NCI-H510A treated with DMSO at 0.1 percent for 48 hours (cell line): ENCODE measurements at regions not wholly inside any gene's neighbourhood (a gene's known extent, or its start where the extent isn't known, plus 50 kb on each side); places are given as distances from the start of the nearest gene placed in this dataset.
A peak's percentile ranks its signal among the peaks of the same experiment; 100 is the strongest.

Experiments used
- DNase-seq: peaks from one replicate; lab custom pipeline; 2025; lab: John Stamatoyannopoulos, UW

DNA sequence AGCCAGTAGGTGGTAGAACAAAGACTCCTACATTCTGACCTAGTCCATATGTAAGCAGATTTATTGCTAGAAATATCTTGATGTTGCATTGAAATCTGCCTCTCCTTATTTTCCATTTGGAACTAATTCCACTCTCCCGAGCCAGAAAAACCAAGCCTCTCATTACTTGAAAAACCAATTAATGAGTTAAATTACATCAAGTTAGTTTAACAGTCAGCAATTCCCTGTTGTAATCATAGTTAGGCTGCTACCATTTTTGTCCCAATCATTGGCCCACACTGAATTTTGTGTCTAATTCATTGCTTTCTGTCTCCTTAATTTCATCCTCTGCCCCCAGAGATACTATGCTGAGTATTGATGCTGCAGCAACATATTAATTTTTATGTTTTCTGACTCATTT, 168.3 kb upstream of the TNP1 start:
- no peak for DNase-seq

DNA sequence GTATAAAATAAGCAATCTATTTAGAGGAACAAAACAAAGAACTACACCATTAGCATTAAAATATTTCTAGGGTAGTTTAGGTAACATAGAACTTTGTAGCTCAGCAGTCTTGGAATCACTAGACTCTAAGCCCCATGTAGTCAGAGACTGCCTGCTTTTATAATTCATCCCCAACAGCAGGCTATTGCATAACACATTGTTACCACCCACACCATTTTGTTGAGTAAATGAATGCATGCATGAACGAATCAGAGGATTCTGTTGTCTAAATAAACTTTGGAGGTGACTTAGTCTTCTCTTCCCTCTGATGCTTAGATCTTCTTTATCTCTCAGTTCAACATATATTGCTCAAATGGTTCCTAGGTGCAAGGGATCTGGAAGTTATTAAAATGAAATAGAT, 167.6 kb upstream of the TNP1 start:
- no peak for DNase-seq

GRCh38 chr2:217026569-217026968, 166.7 kb upstream of the TNP1 start:
- no peak for DNase-seq

- DNase-seq = no peak
Measured at GRCh38 chr2:217026161-217026560, 166.3 kb upstream of the TNP1 start.

DNA sequence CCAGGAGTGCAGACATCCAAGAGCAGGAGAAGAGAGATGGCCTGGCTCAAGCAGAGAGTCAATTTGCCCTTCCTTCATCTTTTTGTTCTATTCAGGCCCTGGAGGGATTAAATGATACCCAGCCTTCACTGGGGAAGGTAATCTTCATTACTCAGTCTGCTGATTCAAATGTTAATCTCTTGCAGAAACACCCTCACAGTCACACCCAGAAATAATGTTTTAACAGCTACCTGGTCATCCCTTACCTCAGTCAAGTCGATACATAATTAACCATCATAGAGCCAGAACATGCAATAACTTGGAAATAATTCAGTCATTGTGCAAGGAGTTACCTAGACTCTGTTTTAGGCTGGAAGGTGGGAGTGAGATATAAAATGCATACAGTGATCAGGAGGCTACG, 163.7 kb upstream of the TNP1 start:
- no peak for DNase-seq

DNA sequence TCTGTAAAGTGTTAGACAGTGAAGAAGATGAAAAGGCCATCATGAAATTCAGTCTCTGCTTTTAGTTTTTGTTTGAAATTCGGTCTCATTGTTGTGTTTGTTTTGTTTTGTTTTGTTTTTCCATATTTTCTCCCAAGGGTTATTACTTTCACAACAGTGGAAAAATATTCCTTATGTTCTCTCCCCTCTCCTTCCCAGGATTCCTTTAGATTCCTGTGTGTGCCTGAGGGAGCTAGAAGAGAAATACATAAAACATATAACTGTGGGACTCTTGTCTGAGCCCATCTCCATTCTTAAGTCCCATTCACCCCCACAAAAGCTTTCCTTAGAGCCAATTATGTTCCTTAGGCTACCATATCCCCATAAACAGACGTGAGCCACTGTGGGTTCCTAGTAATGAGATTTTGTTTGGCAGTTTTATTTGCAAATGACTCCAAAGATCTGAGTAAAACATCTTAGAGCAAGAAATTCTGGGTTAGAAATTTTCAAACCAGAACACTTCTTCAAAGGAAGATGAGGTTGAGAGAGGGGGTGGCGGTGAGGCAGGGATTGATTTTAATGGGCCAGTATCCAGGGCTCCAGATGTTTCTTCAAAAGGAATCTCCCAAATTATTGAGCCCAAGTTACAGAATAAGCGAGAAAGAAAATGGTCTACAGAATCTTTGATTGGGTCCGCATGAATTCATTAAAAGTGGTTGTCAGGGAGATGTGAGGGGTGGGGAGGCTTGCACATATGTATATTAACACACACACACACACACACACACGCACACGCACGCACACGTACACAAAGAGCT, 157.8 kb upstream of the TNP1 start:
- no peak for DNase-seq

DNA sequence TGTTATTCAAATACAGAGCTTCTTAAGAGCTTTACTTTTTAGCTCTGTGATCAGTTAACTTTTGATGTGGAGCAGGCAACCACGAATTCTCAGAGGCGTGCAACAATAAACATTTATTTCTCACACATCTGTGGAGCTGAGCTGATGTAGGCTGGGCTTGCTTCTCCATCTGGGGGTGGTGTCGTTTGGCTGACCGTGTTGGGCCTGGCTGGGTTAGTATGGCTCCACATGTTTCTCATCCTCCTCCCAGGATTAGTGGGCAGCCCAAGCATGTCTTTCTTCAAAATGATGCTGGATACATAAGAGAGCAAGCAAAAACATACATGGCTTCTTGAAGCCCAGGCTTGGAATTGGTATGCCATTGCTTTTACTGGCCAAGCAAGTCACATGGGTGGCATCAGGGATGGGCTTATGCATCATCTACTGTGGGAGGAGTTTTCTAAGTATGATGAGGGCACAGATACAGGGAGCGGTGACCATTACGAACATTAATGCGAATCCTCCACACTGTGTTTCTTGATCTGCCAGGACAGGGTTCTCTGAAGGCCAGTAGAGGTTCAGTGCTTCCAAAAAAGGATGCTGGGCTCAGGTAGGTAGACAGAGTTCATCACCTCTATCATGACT, 157.0 kb upstream of the TNP1 start:
- no peak for DNase-seq

GRCh38 chr2:217014328-217015105, 154.7 kb upstream of the TNP1 start:
- peak; percentile 23 for DNase-seq

DNA sequence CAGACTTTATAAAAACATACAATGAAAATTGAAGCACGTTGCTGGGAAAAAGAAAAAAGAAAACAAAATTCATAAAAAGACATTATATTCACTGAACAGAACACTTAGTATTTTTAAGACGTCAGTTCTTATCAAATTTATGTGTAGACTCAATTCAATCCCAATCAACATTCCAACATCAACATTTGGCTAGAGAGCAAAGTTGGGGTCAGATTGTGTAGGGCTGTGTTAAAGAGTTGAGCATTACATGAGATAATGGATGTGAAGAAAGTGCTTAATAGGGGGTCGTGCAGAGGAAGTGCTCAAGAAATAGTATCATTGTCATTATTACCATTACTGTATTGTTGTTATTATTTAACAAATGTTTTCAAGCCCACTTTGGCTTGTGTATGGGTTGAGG, 154.1 kb upstream of the TNP1 start:
- no peak for DNase-seq

DNA sequence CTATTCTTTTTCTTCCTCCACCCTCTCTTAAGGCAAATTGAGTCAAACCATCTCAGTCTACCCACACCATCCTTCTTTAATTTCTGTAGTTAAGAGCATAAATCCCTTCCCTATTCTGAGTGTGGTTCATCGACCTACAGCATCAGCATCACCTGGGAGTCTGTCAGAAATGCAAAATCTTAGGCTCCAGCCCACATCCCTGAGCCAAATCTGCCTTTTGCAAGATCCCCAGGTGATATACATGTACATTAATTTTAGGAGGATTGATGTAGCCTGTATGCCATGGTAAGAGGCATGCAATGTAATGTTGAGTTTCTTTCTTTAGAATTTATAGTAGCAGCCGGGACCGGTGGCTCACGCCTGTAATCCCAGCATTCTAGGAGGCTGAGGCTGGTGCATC, 151.7 kb upstream of the TNP1 start:
- no peak for DNase-seq

GRCh38 chr2:217010173-217010572, 150.3 kb upstream of the TNP1 start:
- DNase-seq = peak; percentile 17

- DNase-seq = no peak
Measured at GRCh38 chr2:217008794-217009193, 148.9 kb upstream of the TNP1 start.

DNA sequence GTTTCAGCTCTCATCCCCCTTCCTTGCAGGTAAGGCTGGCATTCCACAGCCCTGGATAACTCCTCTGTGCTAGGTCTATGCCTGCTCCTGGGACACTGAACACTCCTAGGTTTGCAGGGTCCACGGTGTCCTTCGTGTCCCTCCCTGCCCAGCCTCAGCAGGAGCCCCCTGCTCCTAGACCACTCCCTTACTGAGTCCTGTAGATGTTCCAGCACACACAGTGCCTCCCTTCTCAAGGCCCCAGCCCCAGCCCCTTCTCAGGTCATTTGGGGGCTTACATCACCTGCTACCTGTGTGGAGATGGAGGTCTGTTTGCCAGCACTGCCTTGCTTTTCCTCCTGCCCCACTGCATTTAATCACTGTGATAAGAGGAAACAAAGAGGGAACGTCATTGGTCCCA, 146.4 kb upstream of the TNP1 start:
- no peak for DNase-seq

- DNase-seq = no peak
Measured at GRCh38 chr2:217004656-217005055, 144.8 kb upstream of the TNP1 start.

GRCh38 chr2:217001740-217002139, 141.9 kb upstream of the TNP1 start:
- no peak for DNase-seq

DNA sequence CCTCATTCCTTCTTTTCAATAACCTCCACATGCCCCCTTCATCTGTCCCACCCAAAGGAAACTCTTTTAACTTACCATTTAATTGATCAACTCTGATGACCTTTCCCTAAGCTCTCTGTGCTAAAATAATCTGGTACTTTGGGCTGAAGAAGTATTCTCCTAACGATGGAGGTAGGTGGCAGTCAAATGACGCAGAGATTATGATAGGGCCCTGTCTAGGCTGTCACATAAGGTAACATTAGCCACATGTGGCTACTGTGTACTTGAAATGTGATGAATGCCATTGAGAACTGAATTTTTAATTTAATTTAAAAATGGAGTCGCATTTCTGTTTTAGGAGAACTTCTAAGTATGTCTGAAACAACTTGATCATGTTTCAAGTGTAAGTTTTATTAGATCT, 140.5 kb upstream of the TNP1 start:
- DNase-seq = peak; percentile 18

DNA sequence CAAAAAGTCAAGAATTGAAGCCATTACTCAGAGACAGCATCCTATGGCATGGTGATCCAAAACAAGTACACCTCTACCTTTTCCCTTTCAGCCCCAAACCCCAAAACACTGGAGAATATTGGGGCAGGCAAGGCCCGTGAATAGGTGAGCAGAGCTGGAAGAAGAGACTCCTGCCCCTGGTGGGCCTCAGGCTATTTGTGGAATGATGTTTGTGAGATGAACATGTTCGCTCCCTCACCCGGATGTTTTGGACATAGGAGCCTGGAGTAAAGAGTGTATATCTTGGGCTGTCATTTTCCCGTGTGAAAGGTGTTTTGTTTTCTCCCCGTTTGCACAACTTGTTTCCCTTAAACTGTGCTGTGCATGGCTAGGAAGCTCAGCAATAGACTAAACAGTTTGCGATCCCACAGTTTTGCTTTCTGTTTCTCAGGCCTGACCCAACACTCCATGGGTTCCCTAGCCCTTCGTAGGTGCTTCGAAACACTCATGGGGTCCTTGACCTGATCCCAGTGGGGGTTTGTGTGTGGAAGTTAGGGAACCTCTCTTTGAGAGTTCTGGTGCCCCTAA, 136.5 kb upstream of the TNP1 start:
- no peak for DNase-seq

GRCh38 chr2:216994353-216994854, 134.5 kb upstream of the TNP1 start:
- DNase-seq = no peak

- DNase-seq = no peak
Measured at GRCh38 chr2:216992056-216992675, 132.3 kb upstream of the TNP1 start.

DNA sequence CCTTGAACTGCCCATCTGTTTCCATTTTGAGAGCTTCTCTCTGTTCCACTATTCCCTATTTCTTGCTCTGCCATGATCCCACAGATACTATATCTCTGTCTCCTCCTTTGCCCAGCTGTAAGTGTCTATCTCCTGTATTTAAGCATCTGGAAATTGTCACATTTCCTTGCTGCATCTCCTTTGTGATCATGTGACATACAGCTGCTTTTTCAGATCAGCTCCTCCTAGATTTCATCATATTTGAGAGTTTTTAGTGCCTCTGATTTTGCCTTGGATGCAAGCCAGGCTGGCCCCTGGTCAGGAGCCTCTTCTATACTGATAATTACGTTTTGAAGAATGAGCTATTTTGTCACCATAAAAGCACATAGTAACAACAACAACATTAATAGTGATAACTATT, 131.7 kb upstream of the TNP1 start:
- no peak for DNase-seq

GRCh38 chr2:216989340-216990129, 129.7 kb upstream of the TNP1 start:
- no peak for DNase-seq
